Stimulated activated memory B cell treated with anti-CD40 and anti-IgM and Interleukin-4, amounts not matched to agents 10 μg/mL and 1 μg/mL and 100 μg/mL, for 72 hours (primary cell): ENCODE measurements at regions not wholly inside any gene's neighbourhood (a gene's known extent, or its start where the extent isn't known, plus 50 kb on each side); places are given as distances from the start of the nearest gene placed in this dataset.
"Not testable (repeated sequence)": the region's sequence is repeated elsewhere in the genome, so short reads cannot be mapped to it uniquely, and the experiment has no call there.

ENCODE experiments used
- ATAC-seq: fragments of 150-1000 bp; cut with Tn5 transposase; 2 replicates; pipeline ENCODE4 v1.10.0; 2021
- H3K27ac Mint-ChIP-seq: one replicate; pipeline ENCODE4 v1.8.0; 2022; ENCODE audit warnings: mild to moderate bottlenecking, mixed read lengths
- H3K27me3 Mint-ChIP-seq: one replicate; pipeline ENCODE4 v1.8.0; 2022; ENCODE audit warnings: mixed read lengths
- H3K36me3 Mint-ChIP-seq: one replicate; pipeline ENCODE4 v1.8.0; 2022; ENCODE audit warnings: mixed read lengths
- H3K4me1 Mint-ChIP-seq: one replicate; pipeline ENCODE4 v1.8.0; 2022; ENCODE audit warnings: mixed read lengths
- H3K4me3 Mint-ChIP-seq: one replicate; pipeline ENCODE4 v1.8.0; 2022; ENCODE audit warnings: mild to moderate bottlenecking, moderate library complexity, mixed read lengths
- H3K9me3 Mint-ChIP-seq: one replicate; pipeline ENCODE4 v1.8.0; 2022; ENCODE audit warnings: mixed read lengths

DNA sequence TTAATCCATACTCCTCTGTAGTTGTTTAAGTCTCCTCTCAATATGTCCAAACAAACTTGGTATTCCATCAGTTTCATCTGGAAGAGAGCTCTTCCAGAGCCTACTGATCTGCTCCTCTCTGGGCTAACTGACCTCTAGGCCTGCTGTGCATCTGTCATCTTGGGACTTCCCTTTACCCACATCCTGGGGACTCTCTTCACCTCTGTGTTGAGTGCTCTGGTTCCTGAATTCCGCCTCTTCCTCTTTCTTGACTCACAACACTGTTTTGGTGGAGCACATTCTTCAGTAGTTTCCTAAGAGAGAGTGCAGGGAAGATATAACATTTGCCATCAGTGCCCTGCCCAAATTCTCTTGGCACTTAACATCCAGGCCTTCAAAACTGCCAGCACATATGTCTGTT lies 55.9 kb upstream of the NOTCH2NLA start:
- H3K36me3 Mint-ChIP-seq, H3K27me3 Mint-ChIP-seq, H3K4me3 Mint-ChIP-seq, H3K4me1 Mint-ChIP-seq, H3K9me3 Mint-ChIP-seq, H3K27ac Mint-ChIP-seq: not testable (repeated sequence)
- ATAC-seq: peak; percentile 85

DNA sequence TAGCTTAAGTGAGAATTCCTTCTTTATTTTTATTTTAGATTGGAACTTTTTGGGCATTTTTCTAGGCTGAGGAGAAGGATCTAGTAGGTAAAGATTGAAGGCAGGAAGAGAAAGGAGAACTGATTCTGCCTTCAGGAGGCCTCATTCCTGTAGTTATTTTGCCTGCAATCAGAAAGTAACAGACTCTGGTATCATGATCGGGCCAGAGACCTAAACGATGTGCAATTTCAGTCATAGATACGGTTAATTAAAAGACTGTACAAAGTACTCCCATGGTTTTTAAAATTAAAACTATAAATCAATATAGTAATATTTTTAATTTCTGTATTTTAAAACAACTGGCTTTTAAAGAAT lies 54.7 kb upstream of the NOTCH2NLA start:
- not testable (repeated sequence) for H3K9me3 Mint-ChIP-seq, H3K27me3 Mint-ChIP-seq, H3K4me1 Mint-ChIP-seq, H3K4me3 Mint-ChIP-seq, H3K36me3 Mint-ChIP-seq, H3K27ac Mint-ChIP-seq
- peak; percentile 49 for ATAC-seq

DNA sequence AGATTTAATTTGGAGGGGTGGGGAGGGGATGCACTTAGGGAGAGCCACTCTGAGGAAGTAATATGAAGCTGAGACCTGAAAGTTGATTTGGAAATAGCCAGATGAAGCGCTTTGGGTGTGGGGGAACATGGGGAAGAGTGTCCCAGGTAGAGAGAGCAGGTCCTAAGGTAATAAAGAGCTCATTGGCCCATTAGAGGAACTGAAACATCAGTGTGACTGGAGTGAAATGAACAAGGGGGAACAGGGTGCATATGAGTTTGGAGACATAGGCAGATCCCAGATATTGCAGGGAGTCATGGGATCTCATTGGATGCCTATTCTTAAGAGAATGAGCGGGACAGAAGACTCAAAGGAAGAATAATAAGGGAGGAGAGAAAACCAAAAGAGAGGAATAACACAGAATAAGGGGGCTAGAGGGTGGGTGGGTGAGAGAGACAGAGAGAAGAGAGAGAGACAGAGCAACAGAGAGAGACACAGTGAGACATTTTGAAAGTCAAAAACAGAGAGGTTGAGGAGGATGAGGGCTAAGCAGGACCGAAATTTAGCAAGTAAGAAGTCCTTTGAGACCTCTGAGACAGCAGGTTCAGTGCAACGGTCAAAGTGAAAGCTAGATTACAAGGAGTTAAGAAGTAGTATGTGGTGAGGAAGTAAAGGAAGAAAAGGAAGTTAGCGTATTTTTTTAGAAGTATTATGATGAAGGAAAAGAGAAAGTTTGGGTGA lies 54.1 kb upstream of the NOTCH2NLA start:
- H3K27ac Mint-ChIP-seq, H3K27me3 Mint-ChIP-seq, H3K4me1 Mint-ChIP-seq, H3K36me3 Mint-ChIP-seq, H3K9me3 Mint-ChIP-seq, H3K4me3 Mint-ChIP-seq: not testable (repeated sequence)
- peak; percentile 80 for ATAC-seq

DNA sequence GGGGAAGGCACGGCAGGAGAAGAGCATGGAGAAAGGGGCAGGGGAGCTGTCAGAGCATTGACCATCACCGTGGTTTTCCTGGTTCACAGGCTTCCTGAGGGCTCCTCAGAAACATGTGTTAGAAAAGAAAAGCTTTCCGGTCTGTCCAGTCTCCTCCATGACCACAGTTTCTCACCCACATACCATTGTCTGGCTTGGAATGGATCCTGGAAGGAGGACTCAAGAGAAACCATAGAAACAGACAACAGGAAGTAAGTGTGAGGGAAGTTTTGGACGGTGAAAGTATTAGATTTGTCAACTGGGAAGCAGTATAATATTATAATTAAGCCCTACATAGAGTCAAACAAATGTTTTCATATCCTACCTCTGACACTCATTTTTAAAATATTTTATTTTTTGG lies 52.7 kb upstream of the NOTCH2NLA start:
- not testable (repeated sequence) for H3K4me1 Mint-ChIP-seq, H3K36me3 Mint-ChIP-seq, H3K4me3 Mint-ChIP-seq, H3K27me3 Mint-ChIP-seq, H3K27ac Mint-ChIP-seq, H3K9me3 Mint-ChIP-seq, ATAC-seq

DNA sequence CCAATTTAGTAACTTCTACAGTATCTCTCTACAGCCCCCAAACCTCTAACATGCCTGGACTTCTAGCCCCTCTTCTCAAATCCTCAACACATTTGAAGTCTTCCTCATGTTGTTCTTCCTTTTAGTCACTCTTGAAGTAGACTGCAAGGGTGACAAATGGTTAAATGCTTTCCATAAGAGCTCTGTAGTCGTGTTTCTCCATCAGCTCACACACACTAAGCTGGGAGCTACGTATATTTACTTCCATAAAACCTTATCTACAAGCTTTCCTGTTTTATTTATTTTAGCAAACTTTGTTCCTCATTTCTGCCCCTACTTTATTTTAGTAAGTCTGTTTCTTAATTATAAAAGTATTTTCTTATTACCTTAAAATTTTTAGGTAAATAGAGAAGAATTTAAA lies 49.9 kb upstream of the NOTCH2NLA start:
- H3K4me1 Mint-ChIP-seq, H3K36me3 Mint-ChIP-seq, H3K27ac Mint-ChIP-seq, H3K27me3 Mint-ChIP-seq, H3K9me3 Mint-ChIP-seq, H3K4me3 Mint-ChIP-seq: not testable (repeated sequence)
- ATAC-seq: peak; percentile 54
